Left ventricle myocardium inferior (tissue), 1 donor: ENCODE measurements at regions not wholly inside any gene's neighbourhood (a gene's known extent, or its start where the extent isn't known, plus 50 kb on each side); places are given as distances from the start of the nearest gene placed in this dataset.

ENCODE experiments used
- DNase-seq: peaks from one replicate; pipeline ENCODE4 v3.0.0-alpha.2; 2020
- H3K27ac ChIP-seq: fragments of 200-600 bp; replicated peaks from 2 replicates; pipeline ENCODE4 v1.8.0; 2021
- H3K27me3 ChIP-seq: fragments of 200-600 bp; 2 replicates; pipeline ENCODE4 v1.8.0; 2021; ENCODE audit warnings: low read depth
- H3K36me3 ChIP-seq: fragments of 200-600 bp; 2 replicates; pipeline ENCODE4 v1.8.0; 2021
- H3K4me1 ChIP-seq: fragments of 200-600 bp; 2 replicates; pipeline ENCODE4 v1.8.0; 2021
- H3K4me3 ChIP-seq: fragments of 200-600 bp; 2 replicates; pipeline ENCODE4 v1.8.0; 2021; ENCODE audit warnings: mild to moderate bottlenecking, moderate library complexity
- H3K9me3 ChIP-seq: fragments of 200-600 bp; replicated peaks from 2 replicates; pipeline ENCODE4 v1.8.0; 2021
- CTCF ChIP-seq: fragments of 200-600 bp; IDR thresholded peaks from 2 replicates; pipeline ENCODE4 v1.8.0; 2021; ENCODE audit warnings: antibody characterized with exemption, mild to moderate bottlenecking, borderline replicate concordance
- intact Hi-C: fragments of 100-400 bp; cut with micrococcal nuclease; formaldehyde crosslinking; loops from one replicate; pipeline ENCODE4 v1.11.0; 2022
- donor health status: DM: no; HTN: yes; CAD: no; lungs with severe emphysema.

GRCh38 chrX:138349351-138349750 lies 362.2 kb downstream of the FGF13 start:
- Histone ChIP-seq H3K9me3 (no peaks in the 10 kb centered on the region), H3K4me3 (no peak overlapping the region), H3K27me3 (no peaks in the 10 kb centered on the region), H3K36me3 (no peaks in the 10 kb centered on the region), H3K27ac (no peak overlapping the region), H3K4me1 (no peaks in the 10 kb centered on the region)
- intact Hi-C loops = no loop called here
- no peak for TF ChIP-seq CTCF
- DNase-seq = no peak

- no peak for TF ChIP-seq CTCF
- no peaks in the 10 kb centered on the region for H3K4me1 ChIP-seq
- peaks cover 12% of the 10 kb centered on the region for H3K9me3 ChIP-seq
- intact Hi-C loops = no loop called here
- H3K36me3 ChIP-seq = no peaks in the 10 kb centered on the region
- DNase-seq = no peak
- no peaks in the 10 kb centered on the region for H3K27me3 ChIP-seq
- no peak overlapping the region for H3K27ac ChIP-seq
- H3K4me3 ChIP-seq = no peak overlapping the region
These were observed 332.6 kb downstream of the FGF13 start for GRCh38 chrX:138378876-138379275.

DNA sequence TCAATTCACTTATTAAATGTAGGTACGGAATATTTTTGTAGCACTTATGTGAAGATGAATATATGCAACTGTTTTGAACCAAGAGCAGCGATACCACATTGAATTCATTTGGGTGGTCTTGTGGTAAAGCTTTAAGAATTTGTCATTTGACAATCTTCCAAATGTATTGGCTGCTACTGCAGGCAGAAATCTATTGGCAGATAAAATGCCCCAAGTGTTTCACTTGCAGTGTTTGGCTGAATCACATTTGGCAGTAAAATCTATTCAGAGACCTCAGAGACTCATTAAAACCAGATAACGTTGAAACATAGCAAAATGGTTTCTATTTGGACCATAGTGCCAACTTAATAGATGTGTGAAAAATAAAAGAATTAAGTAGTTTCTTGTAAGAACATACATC lies 303.4 kb downstream of the FGF13 start:
- H3K9me3 ChIP-seq = no peaks in the 10 kb centered on the region
- no peak overlapping the region for H3K27ac ChIP-seq
- H3K4me3 ChIP-seq = no peak overlapping the region
- DNase-seq = no peak
- no peaks in the 10 kb centered on the region for H3K36me3 ChIP-seq
- no peaks in the 10 kb centered on the region for H3K27me3 ChIP-seq
- intact Hi-C loops = no loop called here
- no peak for TF ChIP-seq CTCF
- no peaks in the 10 kb centered on the region for H3K4me1 ChIP-seq

- Histone ChIP-seq H3K27me3 (no peaks in the 10 kb centered on the region), H3K4me3 (no peak overlapping the region), H3K27ac (no peak overlapping the region), H3K4me1 (no peaks in the 10 kb centered on the region), H3K9me3 (no peaks in the 10 kb centered on the region), H3K36me3 (no peaks in the 10 kb centered on the region)
- no peak for TF ChIP-seq CTCF
- DNase-seq = no peak
- intact Hi-C loops = no loop called here
These were observed 300.5 kb downstream of the FGF13 start for GRCh38 chrX:138411048-138411447.
